T-helper 1 cell treated with Interleukin-12 subunit alpha and Interleukin-12 subunit beta and Interleukin-4 antibody, amounts not matched to agents 30 μg/mL and 1 μg/mL, for 36 hours (primary cell): ENCODE measurements at regions not wholly inside any gene's neighbourhood (a gene's known extent, or its start where the extent isn't known, plus 50 kb on each side); places are given as distances from the start of the nearest gene placed in this dataset.
"Not testable (repeated sequence)": the region's sequence is repeated elsewhere in the genome, so short reads cannot be mapped to it uniquely, and the experiment has no call there.

Experiments used
- H3K27ac Mint-ChIP-seq: one replicate; pipeline ENCODE4 v1.8.0; 2021; ENCODE audit warnings: mild to moderate bottlenecking, mixed read lengths
- H3K27me3 Mint-ChIP-seq: one replicate; pipeline ENCODE4 v1.8.0; 2021; ENCODE audit warnings: low read depth, mixed read lengths
- H3K36me3 Mint-ChIP-seq: one replicate; pipeline ENCODE4 v1.8.0; 2021; ENCODE audit warnings: low read depth, mixed read lengths
- H3K4me1 Mint-ChIP-seq: one replicate; pipeline ENCODE4 v1.8.0; 2021; ENCODE audit warnings: low read depth, mixed read lengths
- H3K4me3 Mint-ChIP-seq: one replicate; pipeline ENCODE4 v1.8.0; 2021; ENCODE audit warnings: mild to moderate bottlenecking, moderate library complexity, mixed read lengths
- H3K9me3 Mint-ChIP-seq: one replicate; pipeline ENCODE4 v1.8.0; 2021; ENCODE audit warnings: mixed read lengths

DNA sequence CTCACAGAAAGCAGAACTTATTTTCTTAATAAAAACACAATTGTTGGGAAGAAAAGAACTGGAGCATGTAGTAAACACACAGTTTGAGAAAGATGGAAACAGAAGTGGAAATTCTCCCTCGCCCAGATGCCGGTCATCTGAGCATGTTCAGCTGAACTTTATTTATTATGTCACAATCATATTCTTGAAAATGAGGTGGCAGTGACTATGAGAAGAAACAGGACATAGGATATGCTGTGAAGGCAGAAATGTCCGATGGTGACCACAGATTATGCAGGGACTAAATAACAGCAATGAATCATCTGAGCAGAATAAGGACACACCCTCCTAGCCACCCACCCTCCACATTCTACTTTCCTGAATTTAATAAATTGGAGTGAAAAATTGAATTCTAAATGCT lies 425.3 kb upstream of the NOX3 start:
- H3K27ac Mint-ChIP-seq, result no peak overlapping the region
- no peaks in the 10 kb centered on the region for H3K4me1 Mint-ChIP-seq
- H3K36me3 Mint-ChIP-seq, result no peaks in the 10 kb centered on the region
- H3K4me3 Mint-ChIP-seq, result no peak overlapping the region
- H3K9me3 Mint-ChIP-seq, result no peaks in the 10 kb centered on the region
- no peaks in the 10 kb centered on the region for H3K27me3 Mint-ChIP-seq

DNA sequence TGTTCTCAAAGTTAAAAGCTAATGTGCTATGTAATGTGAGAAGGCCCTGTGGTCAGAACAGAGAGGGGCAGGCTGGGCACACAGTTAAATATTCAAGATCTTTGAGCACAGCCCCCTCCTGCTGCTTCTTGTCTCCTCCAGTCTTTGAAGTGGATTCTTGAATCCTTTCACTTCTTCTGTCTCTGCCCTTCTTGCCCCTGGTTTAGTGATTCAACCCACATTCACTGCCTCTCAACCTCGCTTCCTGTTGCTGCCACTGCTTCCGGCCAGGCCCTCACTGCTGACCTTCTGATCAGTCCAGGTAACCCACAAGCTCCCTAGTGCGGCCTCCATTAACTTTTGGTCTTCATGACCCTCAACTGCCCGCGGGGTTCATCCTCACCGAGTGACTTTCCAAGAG lies 417.3 kb upstream of the NOX3 start:
- Mint-ChIP-seq H3K9me3 (no peaks in the 10 kb centered on the region), H3K36me3 (no peaks in the 10 kb centered on the region), H3K27me3 (no peaks in the 10 kb centered on the region), H3K4me1 (peaks cover 4% of the 10 kb centered on the region), H3K4me3 (no peak overlapping the region), H3K27ac (no peak overlapping the region)

- Mint-ChIP-seq H3K4me3 (no peak overlapping the region), H3K36me3 (no peaks in the 10 kb centered on the region), H3K4me1 (no peaks in the 10 kb centered on the region), H3K9me3 (no peaks in the 10 kb centered on the region), H3K27ac (no peak overlapping the region), H3K27me3 (no peaks in the 10 kb centered on the region)
Observed at GRCh38 chr6:155867682-155868081, 412.0 kb upstream of the NOX3 start.

- H3K27ac Mint-ChIP-seq, H3K27me3 Mint-ChIP-seq, H3K36me3 Mint-ChIP-seq, H3K4me1 Mint-ChIP-seq, H3K4me3 Mint-ChIP-seq, H3K9me3 Mint-ChIP-seq: not testable (repeated sequence)
Observed at GRCh38 chr6:155866676-155867390, 411.2 kb upstream of the NOX3 start.

- no peak overlapping the region for H3K27ac Mint-ChIP-seq
- H3K36me3 Mint-ChIP-seq, result no peaks in the 10 kb centered on the region
- H3K9me3 Mint-ChIP-seq, result peaks cover 4% of the 10 kb centered on the region
- no peaks in the 10 kb centered on the region for H3K4me1 Mint-ChIP-seq
- H3K4me3 Mint-ChIP-seq, result no peak overlapping the region
- no peaks in the 10 kb centered on the region for H3K27me3 Mint-ChIP-seq
Observed at GRCh38 chr6:155861821-155862220, 406.2 kb upstream of the NOX3 start.

- not testable (repeated sequence) for H3K36me3 Mint-ChIP-seq, H3K27ac Mint-ChIP-seq, H3K4me3 Mint-ChIP-seq, H3K4me1 Mint-ChIP-seq, H3K9me3 Mint-ChIP-seq, H3K27me3 Mint-ChIP-seq
Observed at GRCh38 chr6:155858906-155859305, 403.3 kb upstream of the NOX3 start.

GRCh38 chr6:155854787-155855186 lies 399.1 kb upstream of the NOX3 start:
- no peaks in the 10 kb centered on the region for H3K27me3 Mint-ChIP-seq
- H3K4me3 Mint-ChIP-seq, result no peak overlapping the region
- H3K27ac Mint-ChIP-seq, result no peak overlapping the region
- no peaks in the 10 kb centered on the region for H3K4me1 Mint-ChIP-seq
- no peaks in the 10 kb centered on the region for H3K9me3 Mint-ChIP-seq
- H3K36me3 Mint-ChIP-seq, result no peaks in the 10 kb centered on the region

- H3K27ac Mint-ChIP-seq, result no peak overlapping the region
- H3K9me3 Mint-ChIP-seq, result no peaks in the 10 kb centered on the region
- no peaks in the 10 kb centered on the region for H3K36me3 Mint-ChIP-seq
- H3K27me3 Mint-ChIP-seq, result no peaks in the 10 kb centered on the region
- no peak overlapping the region for H3K4me3 Mint-ChIP-seq
- H3K4me1 Mint-ChIP-seq, result no peaks in the 10 kb centered on the region
Observed at GRCh38 chr6:155853011-155853410, 397.4 kb upstream of the NOX3 start.

GRCh38 chr6:155850408-155850841 lies 394.8 kb upstream of the NOX3 start:
- Mint-ChIP-seq H3K27me3 (no peaks in the 10 kb centered on the region), H3K4me3 (no peak overlapping the region), H3K9me3 (no peaks in the 10 kb centered on the region), H3K4me1 (no peaks in the 10 kb centered on the region), H3K27ac (no peak overlapping the region), H3K36me3 (no peaks in the 10 kb centered on the region)

DNA sequence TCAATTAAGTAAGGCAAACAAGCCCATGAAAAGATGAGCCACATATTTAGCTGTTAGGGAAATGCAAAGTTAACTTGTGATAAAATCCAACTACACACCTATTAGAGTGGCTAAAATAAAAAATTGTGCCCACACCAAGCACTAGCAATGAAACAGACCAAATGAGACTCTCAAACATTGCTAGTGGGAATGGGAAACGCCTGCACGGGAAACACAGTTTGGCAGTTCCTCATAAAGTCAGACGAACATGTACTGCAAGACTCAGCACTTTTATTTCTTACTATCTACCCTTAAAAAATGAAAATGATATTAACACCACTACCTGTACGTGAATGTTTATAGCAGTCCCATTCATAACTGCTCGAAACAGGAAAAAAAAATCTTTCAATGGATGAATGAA lies 392.1 kb upstream of the NOX3 start:
- Mint-ChIP-seq H3K27me3 (no peaks in the 10 kb centered on the region), H3K4me1 (no peaks in the 10 kb centered on the region), H3K4me3 (no peak overlapping the region), H3K36me3 (no peaks in the 10 kb centered on the region), H3K27ac (no peak overlapping the region), H3K9me3 (peaks cover 5% of the 10 kb centered on the region)

GRCh38 chr6:155837474-155837873 lies 381.8 kb upstream of the NOX3 start:
- Mint-ChIP-seq H3K4me1 (no peaks in the 10 kb centered on the region), H3K36me3 (no peaks in the 10 kb centered on the region), H3K4me3 (no peak overlapping the region), H3K27me3 (no peaks in the 10 kb centered on the region), H3K27ac (no peak overlapping the region), H3K9me3 (no peaks in the 10 kb centered on the region)

DNA sequence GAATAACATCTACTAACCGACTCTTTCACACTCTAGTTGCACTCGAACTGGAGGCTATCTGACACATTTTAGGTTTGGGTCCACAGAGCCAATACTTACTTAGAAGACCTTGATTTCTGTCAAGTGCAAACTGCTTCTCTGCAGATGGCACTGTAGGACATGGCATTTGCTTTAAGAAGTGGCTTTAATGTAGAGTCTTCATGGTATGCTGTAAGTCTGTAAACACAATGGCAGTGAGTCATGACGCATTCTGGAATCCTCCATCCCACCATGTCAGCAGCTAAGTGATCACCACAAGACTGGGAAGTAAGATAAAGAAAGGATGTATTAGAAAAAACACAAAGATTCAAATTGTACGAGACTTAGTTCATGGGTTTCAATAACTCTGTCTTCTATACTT lies 377.0 kb upstream of the NOX3 start:
- no peaks in the 10 kb centered on the region for H3K9me3 Mint-ChIP-seq
- H3K4me3 Mint-ChIP-seq, result no peak overlapping the region
- no peaks in the 10 kb centered on the region for H3K4me1 Mint-ChIP-seq
- H3K36me3 Mint-ChIP-seq, result no peaks in the 10 kb centered on the region
- H3K27ac Mint-ChIP-seq, result no peak overlapping the region
- no peaks in the 10 kb centered on the region for H3K27me3 Mint-ChIP-seq

GRCh38 chr6:155830531-155830930 lies 374.9 kb upstream of the NOX3 start:
- no peak overlapping the region for H3K27ac Mint-ChIP-seq
- H3K4me1 Mint-ChIP-seq, result no peaks in the 10 kb centered on the region
- H3K9me3 Mint-ChIP-seq, result no peaks in the 10 kb centered on the region
- H3K27me3 Mint-ChIP-seq, result no peaks in the 10 kb centered on the region
- H3K36me3 Mint-ChIP-seq, result no peaks in the 10 kb centered on the region
- no peak overlapping the region for H3K4me3 Mint-ChIP-seq

- no peaks in the 10 kb centered on the region for H3K36me3 Mint-ChIP-seq
- H3K9me3 Mint-ChIP-seq, result no peaks in the 10 kb centered on the region
- no peak overlapping the region for H3K27ac Mint-ChIP-seq
- no peaks in the 10 kb centered on the region for H3K27me3 Mint-ChIP-seq
- no peaks in the 10 kb centered on the region for H3K4me1 Mint-ChIP-seq
- H3K4me3 Mint-ChIP-seq, result no peak overlapping the region
Observed at GRCh38 chr6:155829646-155830045, 374.0 kb upstream of the NOX3 start.

DNA sequence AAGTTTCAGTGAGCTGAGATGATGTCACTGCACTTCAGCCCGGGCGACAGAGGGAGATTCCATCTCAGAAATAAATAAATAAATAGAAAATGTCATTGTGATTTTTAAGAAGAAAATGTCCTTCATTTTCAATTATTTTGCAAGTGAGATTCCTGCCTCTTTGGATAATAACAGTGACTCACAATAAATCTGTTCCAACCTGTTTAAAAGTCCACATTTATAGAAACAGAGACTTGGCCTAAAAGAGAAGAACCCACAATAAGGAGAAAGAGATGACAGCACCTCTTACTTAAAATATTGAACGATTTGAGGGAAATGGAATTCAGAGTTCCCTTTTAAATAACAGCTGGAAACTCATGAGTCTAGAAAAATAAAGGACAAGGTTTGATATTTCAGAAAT lies 373.4 kb upstream of the NOX3 start:
- no peak overlapping the region for H3K4me3 Mint-ChIP-seq
- H3K9me3 Mint-ChIP-seq, result no peaks in the 10 kb centered on the region
- H3K36me3 Mint-ChIP-seq, result no peaks in the 10 kb centered on the region
- H3K27ac Mint-ChIP-seq, result no peak overlapping the region
- no peaks in the 10 kb centered on the region for H3K27me3 Mint-ChIP-seq
- no peaks in the 10 kb centered on the region for H3K4me1 Mint-ChIP-seq

DNA sequence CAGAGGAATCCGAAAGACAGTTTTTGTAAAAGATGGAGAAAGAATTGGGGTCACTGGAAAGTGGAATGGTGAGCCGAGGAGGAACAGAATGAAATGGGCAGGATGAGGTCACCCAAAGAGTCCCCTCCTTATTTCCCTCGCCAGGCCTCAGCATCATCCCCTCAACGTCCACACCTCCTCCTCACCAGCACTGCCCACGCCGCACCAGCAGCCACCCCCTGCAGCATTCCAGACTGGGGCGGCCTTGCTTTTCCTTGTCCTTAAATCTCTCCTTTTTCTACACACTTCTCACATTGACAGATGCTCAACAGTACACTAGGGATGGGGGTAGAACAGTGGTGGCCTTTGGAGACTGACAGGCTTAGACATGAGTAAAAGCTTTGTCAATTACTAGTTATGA lies 363.1 kb upstream of the NOX3 start:
- H3K9me3 Mint-ChIP-seq, result peaks cover 11% of the 10 kb centered on the region
- H3K4me3 Mint-ChIP-seq, result no peak overlapping the region
- no peaks in the 10 kb centered on the region for H3K4me1 Mint-ChIP-seq
- H3K27me3 Mint-ChIP-seq, result no peaks in the 10 kb centered on the region
- no peaks in the 10 kb centered on the region for H3K36me3 Mint-ChIP-seq
- H3K27ac Mint-ChIP-seq, result no peak overlapping the region
